ENCODE measurements at regions not wholly inside any gene's neighbourhood (a gene's known extent, or its start where the extent isn't known, plus 50 kb on each side); places are given as distances from the start of the nearest gene placed in this dataset.

DNA sequence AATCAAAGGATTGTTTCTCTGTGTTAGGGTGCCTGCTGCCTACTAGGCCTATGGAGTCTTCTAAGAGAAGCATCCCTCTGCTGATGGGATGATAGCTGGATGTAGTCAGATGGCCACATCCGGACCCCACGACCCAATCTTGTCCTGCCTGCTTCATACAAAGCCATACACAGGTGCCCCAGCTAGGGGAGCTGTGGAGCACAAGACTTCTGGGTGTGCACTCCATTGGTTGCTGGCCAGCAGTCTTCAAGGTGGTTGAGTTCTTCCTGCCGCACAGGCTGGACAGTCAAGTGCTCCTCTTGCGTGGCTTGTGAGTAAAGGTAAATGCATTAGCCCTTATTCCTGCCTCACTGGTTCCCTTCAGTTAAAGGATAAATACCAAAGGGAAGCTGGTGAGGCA is 120.2 kb downstream of the TEX36 start:
- TF ChIP-seq EZH2 (IDR thresholded peaks at IDR 0.05) (no peak), POLR2AphosphoS5 (IDR thresholded peaks at IDR 0.05; ENCODE audit: borderline replicate concordance, low read depth, low read length) (no peak)

Measured in SK-N-MC (cell line).